HG03469 (cell line): ENCODE measurements at regions not wholly inside any gene's neighbourhood (a gene's known extent, or its start where the extent isn't known, plus 50 kb on each side); places are given as distances from the start of the nearest gene placed in this dataset.

ENCODE experiments used
- ATAC-seq: cut with Tn5 transposase; IDR thresholded peaks from one replicate; pipeline ENCODE4 v1.9.1; 2021; ENCODE audit warnings: mild to moderate bottlenecking, moderate library complexity, moderate number of reproducible peaks; ENCODE audit not compliant: unreplicated experiment

DNA sequence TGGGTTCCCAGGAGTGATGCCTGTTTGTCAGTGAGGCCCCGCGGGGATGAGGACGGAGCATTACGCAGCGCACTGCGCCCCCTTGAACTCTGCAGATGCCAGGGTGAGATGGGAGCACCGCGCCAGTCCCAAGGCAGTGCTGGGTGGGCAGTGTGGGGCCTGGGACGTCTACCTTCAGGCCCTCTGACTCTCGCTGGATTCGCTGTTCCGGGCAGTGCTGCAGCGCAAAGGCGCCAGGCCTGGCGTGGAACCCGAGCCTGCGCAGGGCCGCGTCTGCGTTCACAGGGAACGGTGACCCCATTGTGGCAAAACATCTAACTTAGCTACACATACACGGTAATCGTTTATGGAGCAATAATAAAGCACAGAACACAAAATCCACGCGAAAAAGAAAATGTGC lies 257.3 kb downstream of the QKI start:
- ATAC-seq, result no peak

DNA sequence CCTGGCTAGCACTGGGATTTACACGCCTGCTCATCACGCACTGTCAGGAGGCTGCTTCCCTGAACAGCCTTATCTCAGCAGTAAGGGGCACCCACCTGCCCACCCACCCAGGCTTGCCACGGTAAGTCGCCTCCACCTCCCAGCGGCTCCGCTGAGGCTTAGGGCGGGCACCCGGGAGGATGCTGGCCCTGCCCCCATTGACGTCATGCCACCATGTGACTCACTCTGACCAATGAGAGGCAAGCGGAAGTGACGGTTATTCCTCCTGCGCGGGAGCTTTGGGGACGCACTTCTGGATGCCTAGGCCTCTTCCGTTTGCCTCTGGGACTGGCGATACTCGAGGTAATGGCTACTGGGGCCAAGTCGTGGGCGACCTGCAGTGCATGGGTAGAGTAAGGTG lies 256.8 kb downstream of the QKI start:
- ATAC-seq, result no peak

DNA sequence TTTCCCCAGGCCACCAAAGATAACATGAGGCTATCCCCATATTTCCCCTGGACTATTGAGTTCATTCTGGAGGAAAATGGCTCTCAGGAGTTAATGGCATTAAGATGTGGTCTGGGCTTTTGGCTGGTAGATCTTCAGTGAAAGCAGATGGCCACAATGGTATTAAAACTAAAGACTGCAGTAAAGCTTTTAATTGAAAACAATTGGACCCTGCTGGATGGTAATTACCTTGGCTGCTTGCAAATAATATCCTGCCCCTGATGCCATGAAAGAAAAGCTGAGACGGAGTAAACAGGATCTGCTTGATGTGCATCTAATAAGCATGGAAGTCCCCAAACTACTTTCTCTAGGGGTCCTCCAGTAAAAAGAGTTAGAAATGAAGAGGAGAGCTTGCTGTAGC lies 255.8 kb downstream of the QKI start:
- ATAC-seq, result no peak

DNA sequence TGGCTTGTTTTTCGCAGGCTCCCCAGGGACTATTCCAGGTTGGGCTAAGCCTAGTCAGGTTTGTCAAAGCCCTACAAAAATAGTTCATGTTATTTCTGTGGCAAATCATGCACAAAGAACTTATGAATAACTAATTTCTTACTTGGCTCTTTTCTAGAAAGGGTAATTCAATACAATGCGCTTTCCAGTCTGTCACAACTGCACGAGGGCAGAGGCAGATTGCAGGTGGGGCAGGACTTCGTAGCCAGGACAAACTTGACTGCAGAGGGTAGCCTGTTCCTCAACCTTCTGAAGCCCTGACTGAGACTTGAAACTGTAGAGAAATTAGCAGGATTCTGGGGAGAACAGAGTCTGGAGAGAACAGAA lies 253.5 kb downstream of the QKI start:
- no peak for ATAC-seq

DNA sequence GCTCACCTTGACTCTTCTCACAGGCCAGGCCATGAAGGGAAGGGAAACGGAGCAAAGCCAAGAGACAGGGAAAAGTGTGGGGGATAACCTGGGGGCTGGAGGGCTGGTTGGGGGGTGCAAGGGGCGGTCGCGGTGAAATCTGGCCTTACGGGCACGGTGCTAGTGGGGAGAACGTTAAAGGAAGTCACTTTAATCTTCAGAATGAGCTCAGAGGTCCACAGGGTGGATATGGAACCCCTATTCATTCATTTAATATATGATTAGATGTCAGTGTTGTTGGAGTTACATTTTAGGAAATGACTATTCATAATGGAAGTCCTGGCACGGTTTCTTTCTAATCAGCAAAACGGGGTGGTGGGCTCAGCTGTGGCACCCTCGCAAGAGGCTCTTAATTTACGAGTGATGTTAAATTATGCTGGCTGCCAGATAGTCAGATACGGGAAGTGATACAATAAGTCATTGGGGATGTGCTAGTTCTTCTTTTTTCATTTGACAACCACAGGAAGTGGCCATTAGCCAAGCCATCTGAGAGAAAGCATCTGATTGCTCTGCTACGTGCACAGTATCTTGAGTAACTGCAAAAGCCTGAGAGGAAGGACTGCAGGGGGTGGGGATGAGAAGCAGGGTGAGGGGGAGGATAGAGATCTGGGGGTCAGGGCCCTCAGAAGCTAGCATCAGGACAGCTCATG lies 253.0 kb downstream of the QKI start:
- ATAC-seq, result peak; percentile 97

DNA sequence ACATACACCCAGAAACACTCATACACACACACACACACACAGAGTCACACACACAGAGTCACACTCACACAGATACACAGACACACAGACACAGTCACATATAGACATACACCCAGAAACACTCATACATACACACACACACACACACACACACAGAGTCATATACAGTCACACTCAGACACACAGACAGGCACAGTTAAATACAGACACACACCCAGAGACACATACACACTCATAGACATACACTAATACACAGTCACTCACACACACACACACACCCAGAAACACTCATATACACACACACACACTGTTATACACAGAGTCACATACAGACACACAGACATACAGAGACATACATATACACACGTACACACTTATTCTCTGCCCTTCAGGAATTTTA lies 250.9 kb downstream of the QKI start:
- no peak for ATAC-seq

DNA sequence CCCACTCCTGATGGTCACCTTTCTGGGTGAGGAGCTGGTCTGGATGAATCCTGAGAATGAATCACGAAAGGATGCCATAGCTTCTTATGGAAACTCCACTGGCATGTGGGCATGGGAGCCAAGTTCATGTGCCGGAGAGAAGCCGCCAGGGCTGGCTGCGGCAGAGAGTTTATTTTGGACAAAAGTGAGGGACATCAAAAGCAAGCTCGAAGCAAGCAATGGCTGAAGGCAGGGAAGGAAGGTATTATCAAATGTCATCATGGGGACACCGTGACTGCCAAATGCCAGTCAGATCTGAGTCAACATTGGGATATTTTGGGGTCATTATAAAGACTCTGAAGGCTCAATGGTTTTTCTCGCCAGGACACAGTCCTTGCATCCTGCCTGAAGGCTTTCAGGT lies 249.1 kb downstream of the QKI start:
- no peak for ATAC-seq

DNA sequence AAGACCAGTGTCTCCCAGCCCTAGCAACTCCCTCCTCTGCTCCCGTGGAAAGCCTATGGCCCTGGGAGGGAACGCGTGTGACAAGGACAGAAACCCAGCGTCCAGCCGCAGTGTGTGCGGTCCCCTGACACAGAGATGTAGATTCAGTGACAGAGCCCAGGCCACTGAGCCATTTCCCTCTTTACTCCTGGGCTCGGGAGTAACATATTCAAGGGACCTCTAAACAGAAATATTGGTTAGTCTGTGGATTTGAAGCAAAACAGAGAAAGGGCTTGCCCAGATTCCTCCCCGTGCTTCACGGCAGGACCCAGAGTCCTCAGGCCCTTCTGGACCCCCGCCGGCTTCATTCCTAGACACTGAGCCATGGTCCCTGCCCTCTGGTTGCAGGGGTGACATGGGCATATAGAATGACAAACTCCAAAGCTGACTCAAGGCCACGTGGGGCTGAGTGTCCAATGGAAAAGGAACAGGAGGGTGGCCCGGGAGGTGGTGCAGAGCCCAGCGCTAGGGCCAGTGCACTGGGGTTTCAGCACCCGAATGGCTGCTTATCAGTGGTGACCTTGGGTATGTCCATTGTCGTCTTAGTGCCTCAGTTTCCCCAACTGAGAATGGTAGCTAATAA lies 248.2 kb downstream of the QKI start:
- no peak for ATAC-seq

DNA sequence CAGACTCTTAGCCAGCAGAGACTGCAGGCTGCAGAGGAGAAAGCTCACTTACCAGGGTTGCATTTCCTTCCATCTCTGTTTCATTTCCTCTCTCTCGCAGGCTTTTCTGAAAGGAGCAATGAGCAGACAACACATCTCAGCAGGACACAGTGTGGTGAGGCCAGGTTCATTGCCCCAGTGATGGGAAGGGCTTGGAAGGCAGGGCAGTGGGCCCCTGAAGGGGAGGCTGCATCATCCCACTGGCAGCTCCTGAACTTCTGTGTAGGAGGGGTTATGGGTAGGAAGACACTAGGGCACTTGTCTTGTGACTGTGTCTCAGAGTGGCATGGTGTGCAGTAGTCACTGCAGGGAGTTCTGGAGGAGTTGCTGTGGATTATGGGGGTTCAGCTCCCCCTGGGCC lies 246.8 kb downstream of the QKI start:
- ATAC-seq, result peak; percentile 94

DNA sequence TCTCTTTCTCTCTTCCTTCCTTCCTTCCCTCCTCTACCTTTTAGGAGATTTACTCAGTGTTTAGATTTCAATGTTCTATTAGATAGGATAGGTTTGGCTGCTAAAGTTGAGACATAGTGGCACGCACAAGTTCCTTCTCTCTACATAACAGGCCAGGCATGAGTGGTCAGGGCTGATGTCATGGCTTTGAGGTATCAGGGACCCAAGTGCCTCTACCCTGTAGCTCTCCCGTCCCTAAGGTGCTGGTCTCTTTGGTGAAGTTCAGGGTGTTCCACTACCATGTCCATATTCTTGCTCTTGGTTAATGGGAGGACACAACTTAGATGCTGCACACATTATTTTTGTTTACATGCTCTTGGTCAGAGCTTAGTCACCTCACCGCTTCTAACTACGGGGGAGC lies 245.3 kb downstream of the QKI start:
- no peak for ATAC-seq

DNA sequence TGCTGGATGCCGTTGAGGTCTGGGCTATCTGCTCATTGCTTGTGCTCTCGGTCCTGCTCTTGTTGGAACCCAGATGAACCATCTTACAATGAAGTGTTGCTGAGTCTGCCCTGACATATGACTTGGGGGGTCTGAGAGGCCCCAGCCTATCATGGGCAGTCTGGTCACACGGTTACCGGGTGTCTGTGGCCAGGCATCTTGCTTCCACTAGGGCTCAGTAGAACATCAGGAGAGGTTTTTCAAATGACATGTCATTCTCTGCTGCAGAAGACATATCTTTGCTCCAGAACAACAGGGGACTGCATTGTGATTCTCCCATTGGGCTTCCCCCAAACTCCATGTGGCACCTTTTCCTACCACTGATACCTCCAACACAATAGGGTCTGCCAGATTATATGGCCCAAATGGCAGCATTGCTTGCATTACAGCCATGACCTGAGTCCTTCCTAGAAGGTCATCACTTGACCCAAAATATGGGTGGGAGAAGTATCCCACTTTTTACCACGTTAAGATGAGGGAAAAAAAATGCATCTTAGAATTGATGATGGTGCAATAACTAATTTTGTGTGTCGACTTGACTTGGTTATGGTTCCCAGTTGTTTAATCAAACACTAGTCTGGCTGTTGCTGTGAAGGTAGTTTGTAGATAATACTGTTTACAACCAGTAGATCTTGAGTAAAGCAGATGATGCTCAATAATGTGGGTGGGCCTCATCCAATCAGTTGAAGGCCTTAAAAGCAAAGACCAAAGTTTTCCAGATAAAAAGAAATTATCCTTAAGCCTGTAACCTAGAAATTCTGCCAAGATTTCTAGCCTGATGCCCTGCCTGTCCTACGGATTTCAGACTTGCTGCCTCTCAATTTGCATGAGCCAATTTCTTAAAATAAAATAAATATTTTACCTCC lies 241.0 kb downstream of the QKI start:
- ATAC-seq, result no peak

DNA sequence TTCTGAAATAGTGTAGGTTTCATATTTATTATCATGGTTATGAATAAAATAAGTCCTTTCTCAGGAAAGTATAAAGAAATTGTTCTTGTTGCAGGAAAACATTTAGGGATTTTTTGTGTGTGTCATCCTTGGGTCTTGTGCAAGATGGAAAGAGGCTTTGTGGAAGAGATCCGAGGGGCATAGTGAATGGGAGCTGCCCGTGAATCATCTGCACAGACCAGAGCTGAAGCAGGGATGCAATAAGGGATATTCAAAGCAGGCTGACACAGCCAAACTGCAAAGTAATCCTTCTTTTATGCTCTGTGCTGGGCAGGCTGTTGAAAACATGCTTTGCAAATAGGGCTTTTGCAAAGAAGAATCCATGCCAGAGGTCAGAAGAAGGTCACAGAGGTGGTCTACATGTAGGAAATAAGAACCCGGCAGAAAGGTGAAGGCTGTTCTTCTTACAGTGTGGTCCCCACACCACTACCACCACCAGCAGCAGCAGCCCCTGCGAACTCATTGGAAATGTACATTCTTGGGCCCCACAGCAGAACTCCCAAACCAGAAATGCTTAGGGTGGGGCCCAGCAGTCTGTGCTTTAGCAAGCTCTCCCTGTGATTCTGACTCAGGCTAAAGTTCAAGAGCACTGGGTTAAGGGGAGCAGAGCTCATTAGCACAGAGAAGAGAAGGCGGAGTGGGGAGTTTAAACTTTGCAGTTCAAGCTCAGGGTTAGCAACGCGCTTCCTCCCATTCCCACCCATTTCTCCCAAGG lies 237.6 kb downstream of the QKI start:
- no peak for ATAC-seq

DNA sequence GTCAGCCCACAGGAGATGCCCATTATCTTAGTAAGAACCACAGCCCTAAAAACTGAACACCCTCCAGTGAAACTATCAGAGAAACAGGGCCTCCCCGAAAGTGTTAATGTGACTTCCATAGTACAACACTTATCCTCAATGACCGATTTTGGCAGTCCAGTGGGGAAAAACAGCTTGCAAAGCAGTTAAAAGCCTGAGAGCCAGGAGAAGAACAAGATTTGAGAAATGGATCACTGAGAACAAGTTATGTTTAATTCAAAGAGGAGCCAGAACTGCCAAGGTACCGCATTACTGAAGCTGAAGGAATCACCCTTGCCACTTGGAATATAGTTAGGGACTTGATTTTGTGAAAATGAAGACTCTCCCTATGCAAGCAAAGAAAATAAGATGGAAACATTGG lies 236.9 kb downstream of the QKI start:
- no peak for ATAC-seq

DNA sequence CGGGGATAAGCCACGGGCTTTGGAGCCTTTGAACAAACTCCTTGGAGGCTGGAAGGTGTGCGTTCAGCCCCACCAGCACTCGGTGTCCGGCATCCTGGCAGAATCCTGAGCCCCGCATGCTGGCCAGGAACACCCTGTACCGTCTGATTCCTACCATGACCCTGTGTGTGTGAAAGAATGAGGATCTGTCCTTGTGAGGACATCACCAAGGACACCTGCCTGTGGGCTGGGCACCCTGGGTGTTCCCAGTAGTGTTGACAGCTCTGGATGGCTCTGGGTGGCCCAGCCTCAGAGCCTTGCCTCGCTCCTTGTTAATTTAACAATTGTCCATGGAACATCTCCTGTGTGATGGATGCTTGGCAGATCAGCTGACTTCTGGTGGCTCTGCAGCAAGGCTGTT lies 234.3 kb downstream of the QKI start:
- no peak for ATAC-seq

DNA sequence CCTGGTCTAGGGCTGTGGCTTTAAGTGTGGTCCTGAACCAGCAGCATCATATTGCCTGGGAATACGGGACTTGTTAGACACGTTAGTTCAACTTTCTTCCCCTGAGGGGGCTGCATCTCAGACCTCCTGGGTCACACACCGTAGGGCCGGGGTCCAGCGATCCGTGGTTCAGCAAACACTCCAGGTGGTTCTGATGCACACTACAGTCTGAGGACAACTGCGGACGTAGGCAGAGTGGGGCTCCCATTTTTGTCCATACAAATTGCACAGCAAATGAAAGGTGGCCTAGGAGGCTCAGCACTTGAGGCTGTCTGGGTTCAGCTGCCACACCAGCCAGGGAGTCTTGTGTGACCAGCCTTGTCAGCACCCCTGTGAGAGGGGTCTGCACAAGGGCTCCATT lies 233.1 kb downstream of the QKI start:
- no peak for ATAC-seq

DNA sequence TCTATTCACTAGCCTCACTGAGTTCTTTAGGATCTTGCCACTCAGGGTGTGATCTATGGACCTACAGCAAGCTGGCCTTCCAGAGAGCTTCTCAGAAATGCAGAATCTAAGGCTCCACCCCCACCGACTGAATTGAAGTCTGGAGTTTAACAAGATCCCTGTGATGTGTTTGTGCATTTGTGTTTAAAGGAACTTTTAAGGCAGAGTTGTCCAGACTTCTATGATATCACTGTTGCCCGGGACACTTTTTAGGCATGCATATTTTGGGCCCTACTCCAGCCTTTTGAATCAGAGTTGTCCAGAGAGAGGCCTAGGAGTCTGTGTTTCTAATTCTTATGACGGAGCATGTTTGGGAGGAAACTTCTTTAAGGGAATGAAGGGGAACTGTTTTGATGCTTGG lies 232.3 kb downstream of the QKI start:
- no peak for ATAC-seq

DNA sequence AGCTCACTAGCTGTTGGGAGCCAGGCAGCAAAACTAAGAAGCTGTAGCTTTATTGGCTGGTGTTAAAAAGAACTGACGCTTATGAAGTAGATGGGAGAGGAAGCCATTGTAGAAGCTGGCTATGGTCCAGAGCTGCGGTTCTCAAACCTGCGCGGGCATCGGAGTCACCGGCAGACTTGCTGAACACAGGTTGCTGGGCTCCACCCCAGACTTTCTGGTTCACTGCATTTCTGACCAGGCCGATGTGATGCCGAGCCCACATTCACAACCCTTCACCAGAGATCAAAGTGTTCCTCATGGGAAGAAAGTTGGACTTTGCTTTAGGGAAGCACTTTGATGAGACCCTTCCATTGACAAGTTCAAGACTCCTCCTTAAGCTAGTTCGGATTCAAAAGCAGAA lies 231.6 kb downstream of the QKI start:
- ATAC-seq, result no peak

DNA sequence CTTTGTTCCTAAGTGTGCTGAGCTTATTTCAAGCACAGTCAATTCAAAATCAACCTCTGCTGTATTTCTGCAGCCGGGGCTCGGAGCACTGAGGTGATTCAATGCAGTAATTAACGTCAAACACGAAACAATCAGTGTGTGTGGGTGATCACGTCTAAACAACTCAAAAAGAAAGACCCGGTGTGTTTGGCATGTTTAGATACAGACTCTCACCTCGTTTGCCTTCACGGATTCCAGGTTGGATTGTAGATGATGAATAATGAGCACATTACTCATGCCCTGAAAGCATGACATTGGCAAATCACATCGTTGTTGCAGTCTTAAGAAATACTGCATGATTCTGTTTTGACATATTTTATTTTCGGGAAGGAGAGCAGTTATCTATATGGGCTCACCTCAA lies 231.0 kb downstream of the QKI start:
- no peak for ATAC-seq

DNA sequence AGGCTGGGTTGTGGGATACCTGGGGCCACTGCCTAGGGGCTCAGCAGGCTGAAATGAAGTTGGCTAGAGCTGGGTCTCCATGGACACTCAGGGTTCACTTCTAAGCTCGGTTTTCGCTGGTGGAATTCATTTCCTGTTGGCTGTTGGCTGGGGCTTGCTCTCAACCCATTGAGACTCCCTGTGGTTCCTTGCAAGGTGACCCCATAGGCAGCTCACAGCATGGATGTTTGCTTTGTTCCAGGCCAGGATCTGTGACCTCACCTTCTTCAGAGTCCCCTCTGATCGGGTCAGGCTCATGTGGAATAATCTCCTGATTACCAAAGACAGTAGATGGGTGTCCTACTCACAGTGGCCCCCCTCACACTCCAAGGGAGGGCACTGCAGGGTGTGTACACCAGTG lies 229.3 kb downstream of the QKI start:
- ATAC-seq, result no peak

DNA sequence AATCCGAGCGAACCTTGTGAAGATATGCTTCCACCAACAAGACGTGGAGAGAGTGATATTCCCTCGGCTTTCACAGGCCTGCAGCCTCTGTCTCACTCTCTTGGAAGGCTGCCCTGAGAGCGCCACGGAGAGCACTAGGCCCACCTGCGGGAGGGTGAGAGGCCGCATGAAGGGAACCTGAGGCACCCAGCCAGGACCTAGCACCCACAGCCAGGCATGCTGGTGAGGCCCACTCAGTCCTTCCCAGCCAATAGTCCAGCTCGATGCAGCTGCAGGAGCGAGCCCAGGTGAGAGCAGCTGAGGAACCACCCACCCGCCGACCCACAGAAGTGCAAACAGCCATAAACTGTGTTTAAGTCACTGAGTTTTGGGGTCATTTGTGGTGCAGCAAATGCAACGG lies 227.2 kb downstream of the QKI start:
- ATAC-seq, result no peak

DNA sequence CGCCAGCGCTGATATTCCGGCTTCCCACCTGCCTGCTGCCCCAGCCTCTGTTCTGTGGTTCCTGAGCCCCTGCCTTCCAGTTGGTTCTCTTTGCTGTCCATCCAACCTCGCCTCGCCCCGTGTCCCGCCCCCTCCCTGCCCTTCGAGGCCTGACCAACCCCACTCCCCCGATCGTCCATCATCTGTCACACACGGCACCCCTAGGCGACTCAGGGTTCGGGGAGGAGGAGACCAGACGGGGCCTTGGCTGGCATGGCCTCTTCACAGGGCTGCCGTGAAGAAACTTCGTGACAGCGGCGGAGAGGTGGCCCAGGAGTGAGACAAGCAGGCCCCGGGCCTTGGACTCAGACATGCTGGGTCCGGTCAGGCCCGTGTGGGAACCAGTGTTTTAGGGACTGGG lies 226.1 kb downstream of the QKI start:
- ATAC-seq, result no peak
